ENCODE measurements at regions not wholly inside any gene's neighbourhood (a gene's known extent, or its start where the extent isn't known, plus 50 kb on each side); places are given as distances from the start of the nearest gene placed in this dataset.
"Not testable (repeated sequence)": the region's sequence is repeated elsewhere in the genome, so short reads cannot be mapped to it uniquely, and the experiment has no call there.

GRCh38 chr15:96166223-96167200 lies 164.0 kb upstream of the NR2F2 start:
- H3K4me1 ChIP-seq (ENCODE audit: control insufficient read depth, extremely low read depth, insufficient read depth, low read length): no peaks in the 10 kb centered on the region
- no peaks in the 10 kb centered on the region for H3K36me3 ChIP-seq (ENCODE audit: control insufficient read depth, insufficient read depth, low read length)
- H3K4me3 ChIP-seq (replicated peaks in 1 of 4; ENCODE audit: control extremely low read depth in 1 of 4, insufficient read depth in 1 of 4, low read depth in 3 of 4, low read length in 4 of 4): no peak overlapping the region
- no peaks in the 10 kb centered on the region for H4K20me1 ChIP-seq (ENCODE audit: control insufficient read depth, extremely low read depth, insufficient read depth, low read length)
- H2AFZ ChIP-seq (ENCODE audit: low read length): no peak overlapping the region
- H3K4me2 ChIP-seq (ENCODE audit: extremely low read depth, insufficient read depth, low read length): no peak overlapping the region
- TF ChIP-seq EZH2 (IDR thresholded peaks at IDR 0.05; ENCODE audit: low read length, missing control alignments): no peak
- TF ChIP-seq, protein P1, sequence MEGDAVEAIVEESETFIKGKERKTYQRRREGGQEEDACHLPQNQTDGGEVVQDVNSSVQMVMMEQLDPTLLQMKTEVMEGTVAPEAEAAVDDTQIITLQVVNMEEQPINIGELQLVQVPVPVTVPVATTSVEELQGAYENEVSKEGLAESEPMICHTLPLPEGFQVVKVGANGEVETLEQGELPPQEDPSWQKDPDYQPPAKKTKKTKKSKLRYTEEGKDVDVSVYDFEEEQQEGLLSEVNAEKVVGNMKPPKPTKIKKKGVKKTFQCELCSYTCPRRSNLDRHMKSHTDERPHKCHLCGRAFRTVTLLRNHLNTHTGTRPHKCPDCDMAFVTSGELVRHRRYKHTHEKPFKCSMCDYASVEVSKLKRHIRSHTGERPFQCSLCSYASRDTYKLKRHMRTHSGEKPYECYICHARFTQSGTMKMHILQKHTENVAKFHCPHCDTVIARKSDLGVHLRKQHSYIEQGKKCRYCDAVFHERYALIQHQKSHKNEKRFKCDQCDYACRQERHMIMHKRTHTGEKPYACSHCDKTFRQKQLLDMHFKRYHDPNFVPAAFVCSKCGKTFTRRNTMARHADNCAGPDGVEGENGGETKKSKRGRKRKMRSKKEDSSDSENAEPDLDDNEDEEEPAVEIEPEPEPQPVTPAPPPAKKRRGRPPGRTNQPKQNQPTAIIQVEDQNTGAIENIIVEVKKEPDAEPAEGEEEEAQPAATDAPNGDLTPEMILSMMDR (conservative IDR thresholded peaks at IDR 0.05 in 1 of 2, IDR thresholded peaks at IDR 0.05 in 1 of 2; ENCODE audit: low read depth in 1 of 2, low read length in 2 of 2): no peak
- H3K27ac ChIP-seq (ENCODE audit: insufficient read depth, low read length): no peak overlapping the region
- no peaks in the 10 kb centered on the region for H3K9me3 ChIP-seq (ENCODE audit: control insufficient read depth, insufficient read depth, low read depth, low read length)
- no peak overlapping the region for H3K9ac ChIP-seq (ENCODE audit: insufficient read depth, low read length)
- DNase-seq (ENCODE audit: low read depth in 2 of 2): peak in 1 of 2 donors; percentile 14
- H3K27me3 ChIP-seq (ENCODE audit: control insufficient read depth, insufficient read depth, low read length): no peaks in the 10 kb centered on the region
- H3K79me2 ChIP-seq (ENCODE audit: control insufficient read depth, insufficient read depth, low read length): no peaks in the 10 kb centered on the region

GRCh38 chr15:96170616-96170978 lies 159.9 kb upstream of the NR2F2 start:
- H3K36me3 ChIP-seq (ENCODE audit: control insufficient read depth, insufficient read depth, low read length); H3K4me2 ChIP-seq (ENCODE audit: extremely low read depth, insufficient read depth, low read length); H3K79me2 ChIP-seq (ENCODE audit: control insufficient read depth, insufficient read depth, low read length); H3K4me3 ChIP-seq (replicated peaks in 1 of 4; ENCODE audit: control extremely low read depth in 1 of 4, insufficient read depth in 1 of 4, low read depth in 3 of 4, low read length in 4 of 4); H2AFZ ChIP-seq (ENCODE audit: low read length); DNase-seq (ENCODE audit: low read depth in 2 of 2); H3K4me1 ChIP-seq (ENCODE audit: control insufficient read depth, extremely low read depth, insufficient read depth, low read length); H4K20me1 ChIP-seq (ENCODE audit: control insufficient read depth, extremely low read depth, insufficient read depth, low read length); H3K9ac ChIP-seq (ENCODE audit: insufficient read depth, low read length); H3K27me3 ChIP-seq (ENCODE audit: control insufficient read depth, insufficient read depth, low read length); H3K27ac ChIP-seq (ENCODE audit: insufficient read depth, low read length); H3K9me3 ChIP-seq (ENCODE audit: control insufficient read depth, insufficient read depth, low read depth, low read length): not testable (repeated sequence)

- Histone ChIP-seq H3K79me2 (ENCODE audit: control insufficient read depth, insufficient read depth, low read length) (no peaks in the 10 kb centered on the region), H4K20me1 (ENCODE audit: control insufficient read depth, extremely low read depth, insufficient read depth, low read length) (no peaks in the 10 kb centered on the region), H3K4me2 (ENCODE audit: extremely low read depth, insufficient read depth, low read length) (no peak overlapping the region), H3K36me3 (ENCODE audit: control insufficient read depth, insufficient read depth, low read length) (no peaks in the 10 kb centered on the region), H3K27ac (ENCODE audit: insufficient read depth, low read length) (no peak overlapping the region), H3K4me1 (ENCODE audit: control insufficient read depth, extremely low read depth, insufficient read depth, low read length) (no peaks in the 10 kb centered on the region), H3K27me3 (ENCODE audit: control insufficient read depth, insufficient read depth, low read length) (no peaks in the 10 kb centered on the region), H3K4me3 (replicated peaks in 1 of 4; ENCODE audit: control extremely low read depth in 1 of 4, insufficient read depth in 1 of 4, low read depth in 3 of 4, low read length in 4 of 4) (no peak overlapping the region), H2AFZ (ENCODE audit: low read length) (no peak overlapping the region), H3K9ac (ENCODE audit: insufficient read depth, low read length) (no peak overlapping the region), H3K9me3 (ENCODE audit: control insufficient read depth, insufficient read depth, low read depth, low read length) (no peaks in the 10 kb centered on the region)
- DNase-seq (ENCODE audit: low read depth in 2 of 2): peak in 1 of 2 donors; percentile 47
- TF ChIP-seq EZH2 (IDR thresholded peaks at IDR 0.05; ENCODE audit: low read length, missing control alignments): no peak
- TF ChIP-seq, protein P1 (conservative IDR thresholded peaks at IDR 0.05 in 1 of 2, IDR thresholded peaks at IDR 0.05 in 1 of 2; ENCODE audit: low read depth in 1 of 2, low read length in 2 of 2): no peak
Measured at GRCh38 chr15:96170979-96171739, 159.3 kb upstream of the NR2F2 start.

Data from fibroblast of lung (primary cell).